Stomach smooth muscle (tissue), 2 donors: ENCODE measurements at regions not wholly inside any gene's neighbourhood (a gene's known extent, or its start where the extent isn't known, plus 50 kb on each side); places are given as distances from the start of the nearest gene placed in this dataset.
"Not testable (repeated sequence)": the region's sequence is repeated elsewhere in the genome, so short reads cannot be mapped to it uniquely, and the experiment has no call there.

Source experiments
- H3K27ac ChIP-seq: one replicate; pipeline ENCODE4 v1.7.0; 2013; ENCODE audit warnings: mild to moderate bottlenecking, low read length, inconsistent platforms
- H3K27me3 ChIP-seq, 2 donors: one replicate each; pipeline ENCODE4 v1.7.0; 2013; ENCODE audit warnings: low read length in 2 of 2; ENCODE audit not compliant: insufficient read depth in 2 of 2, control insufficient read depth in 1 of 2
- H3K36me3 ChIP-seq, 2 donors: one replicate each; pipeline ENCODE4 v1.7.0; 2013; ENCODE audit warnings: low read length in 2 of 2; ENCODE audit not compliant: control insufficient read depth in 2 of 2, insufficient read depth in 2 of 2
- H3K4me1 ChIP-seq: one replicate; pipeline ENCODE4 v1.7.0; 2013; ENCODE audit warnings: low read length; ENCODE audit not compliant: control insufficient read depth, insufficient read depth
- H3K4me3 ChIP-seq, 2 donors: one replicate each; pipeline ENCODE4 v1.7.0; 2013; ENCODE audit warnings: low read length in 2 of 2
- H3K9ac ChIP-seq, 2 donors: one replicate each; pipeline ENCODE4 v1.7.0; 2013; ENCODE audit warnings: low read length in 2 of 2, mild to moderate bottlenecking in 1 of 2
- H3K9me3 ChIP-seq, 2 donors: one replicate each; pipeline ENCODE4 v1.7.0; 2013; ENCODE audit warnings: low read length in 2 of 2; ENCODE audit not compliant: control insufficient read depth in 2 of 2
- donor health status: healthy.
- donor health status: Pancreatic carcinoma.

DNA sequence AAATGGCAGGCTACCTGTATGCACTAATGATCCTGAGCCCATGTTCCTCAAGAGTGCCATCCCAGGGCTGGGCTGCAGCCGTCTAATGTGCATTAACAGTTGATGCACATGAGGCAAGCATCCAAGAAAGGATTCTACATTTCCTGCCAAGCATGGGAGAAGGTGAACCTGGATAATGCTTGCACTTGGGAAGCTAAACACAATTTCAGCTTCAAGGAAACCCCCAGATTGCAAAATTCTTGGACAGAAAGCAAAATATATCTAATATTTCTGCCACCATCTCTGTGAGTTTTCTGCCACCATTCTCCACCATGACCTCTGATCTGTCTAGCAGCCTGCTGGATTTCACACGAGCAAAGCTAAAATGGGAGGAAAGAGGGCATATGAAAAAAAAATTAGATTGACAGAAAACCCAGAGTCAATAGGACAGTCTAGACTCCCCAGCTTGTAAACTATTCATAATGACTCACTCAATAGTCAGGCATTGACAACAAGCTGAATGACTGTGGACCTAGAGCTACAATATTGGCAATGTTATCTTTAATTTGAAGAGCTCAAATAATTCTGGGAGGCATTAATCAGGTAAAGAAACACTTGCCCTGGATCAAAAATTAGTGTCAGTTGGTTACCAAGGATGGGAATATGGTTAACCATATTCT, 91.9 kb upstream of the BCL2L14 start:
- Histone ChIP-seq H3K9me3 (no peaks in the 10 kb centered on the region), H3K36me3 (no peaks in the 10 kb centered on the region), H3K27ac (no peak overlapping the region), H3K4me1 (no peaks in the 10 kb centered on the region), H3K27me3 (no peaks in the 10 kb centered on the region), H3K4me3 (no peak overlapping the region), H3K9ac (no peak overlapping the region)

DNA sequence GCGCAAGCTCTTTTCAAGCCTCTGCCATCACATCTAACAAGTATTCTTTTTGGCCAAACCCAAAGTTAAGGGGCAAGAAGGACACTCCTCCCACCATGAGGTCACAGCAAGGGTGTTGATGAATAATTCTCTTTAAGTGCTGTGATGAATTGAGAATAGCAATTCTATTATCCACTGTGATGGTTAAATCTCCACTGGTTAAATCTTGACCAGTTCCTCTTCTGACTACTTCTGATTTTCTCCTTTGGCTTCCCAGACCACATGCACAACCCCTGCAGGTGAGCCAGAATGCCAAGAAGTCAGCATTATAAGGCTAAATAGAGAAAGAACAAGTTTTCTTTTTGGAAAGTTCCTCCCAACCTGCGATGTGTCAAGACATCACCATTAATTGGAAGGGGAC, 90.6 kb upstream of the BCL2L14 start:
- Histone ChIP-seq H3K4me3 (no peak overlapping the region), H3K9ac (no peak overlapping the region), H3K36me3 (no peaks in the 10 kb centered on the region), H3K9me3 (no peaks in the 10 kb centered on the region), H3K4me1 (no peaks in the 10 kb centered on the region), H3K27ac (no peak overlapping the region), H3K27me3 (no peaks in the 10 kb centered on the region)

DNA sequence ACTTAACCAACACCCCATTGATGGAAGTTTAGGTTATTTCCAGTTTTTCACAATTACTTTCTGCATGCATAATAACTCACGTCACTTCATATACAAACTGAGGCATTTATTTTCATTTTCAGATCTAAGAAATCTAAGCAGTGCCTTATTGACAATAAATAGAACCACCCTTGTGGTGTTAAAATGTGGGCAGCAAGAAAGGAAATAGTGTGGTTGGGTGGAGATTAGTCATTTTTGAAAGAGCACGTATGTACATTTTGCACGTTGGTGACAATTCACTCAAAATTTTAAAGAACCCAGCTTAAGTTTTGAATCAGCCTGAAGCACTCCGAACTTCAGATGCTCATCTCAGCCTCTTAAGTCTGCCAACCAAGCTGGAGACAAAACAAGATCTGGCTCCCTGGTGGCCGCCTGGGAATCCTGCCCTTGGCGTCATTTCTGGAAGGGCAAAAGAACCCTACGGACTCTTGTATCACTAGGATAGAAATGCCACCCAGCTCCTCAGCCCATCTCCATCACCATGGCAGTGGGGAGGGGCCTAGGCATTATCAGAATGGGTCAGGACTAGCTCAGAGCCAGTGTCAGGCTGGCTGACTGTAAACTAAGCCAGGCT, 89.5 kb upstream of the BCL2L14 start:
- Histone ChIP-seq H3K9ac (no peak overlapping the region), H3K9me3 (no peaks in the 10 kb centered on the region), H3K4me3 (no peak overlapping the region), H3K36me3 (no peaks in the 10 kb centered on the region), H3K27ac (no peak overlapping the region), H3K27me3 (no peaks in the 10 kb centered on the region), H3K4me1 (no peaks in the 10 kb centered on the region)

DNA sequence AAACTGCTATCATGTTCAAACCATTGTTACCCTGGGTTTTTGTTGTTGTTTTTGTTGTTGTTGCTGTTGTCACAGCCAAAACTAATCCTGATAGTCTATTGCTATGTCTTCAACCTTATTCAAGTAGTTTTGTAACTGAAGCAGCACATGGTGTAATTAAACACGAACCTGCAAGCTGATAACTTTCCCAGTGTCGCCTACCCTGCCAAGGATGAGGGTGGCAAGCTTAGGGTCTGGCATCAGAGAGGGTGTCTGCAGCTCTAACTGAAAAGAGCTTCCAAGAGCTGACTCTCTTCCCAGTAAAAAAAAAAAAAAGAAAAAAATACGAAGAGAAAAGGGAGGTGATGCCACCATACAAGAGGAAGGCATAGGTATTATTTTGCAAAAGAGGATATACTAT, 86.3 kb upstream of the BCL2L14 start:
- H3K9me3 ChIP-seq = no peaks in the 10 kb centered on the region
- H3K36me3 ChIP-seq = no peaks in the 10 kb centered on the region
- H3K27ac ChIP-seq = no peak overlapping the region
- H3K27me3 ChIP-seq = no peaks in the 10 kb centered on the region
- H3K4me1 ChIP-seq = no peaks in the 10 kb centered on the region
- no peak overlapping the region for H3K9ac ChIP-seq
- no peak overlapping the region for H3K4me3 ChIP-seq

DNA sequence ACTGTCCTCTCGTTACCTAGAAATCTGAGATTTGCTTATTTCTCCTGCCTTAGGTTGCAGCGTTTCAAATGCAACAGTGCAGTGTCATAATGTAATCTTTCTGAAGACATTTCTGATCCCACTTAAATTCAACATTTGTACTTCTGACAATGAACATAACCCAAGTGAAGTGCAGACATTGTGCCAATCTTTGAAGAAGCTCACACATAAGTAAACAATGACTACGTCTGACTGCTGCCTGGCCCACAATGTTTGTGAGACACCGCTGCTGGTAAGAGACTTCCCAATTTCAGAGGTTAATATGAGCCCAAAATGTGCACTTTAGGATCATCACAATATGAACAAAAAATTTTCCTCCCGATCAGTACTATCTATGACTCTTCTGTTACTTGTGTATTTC, 84.6 kb upstream of the BCL2L14 start:
- H3K27me3 ChIP-seq = no peaks in the 10 kb centered on the region
- no peaks in the 10 kb centered on the region for H3K9me3 ChIP-seq
- no peak overlapping the region for H3K9ac ChIP-seq
- no peaks in the 10 kb centered on the region for H3K36me3 ChIP-seq
- no peak overlapping the region for H3K27ac ChIP-seq
- H3K4me1 ChIP-seq = no peaks in the 10 kb centered on the region
- no peak overlapping the region for H3K4me3 ChIP-seq

DNA sequence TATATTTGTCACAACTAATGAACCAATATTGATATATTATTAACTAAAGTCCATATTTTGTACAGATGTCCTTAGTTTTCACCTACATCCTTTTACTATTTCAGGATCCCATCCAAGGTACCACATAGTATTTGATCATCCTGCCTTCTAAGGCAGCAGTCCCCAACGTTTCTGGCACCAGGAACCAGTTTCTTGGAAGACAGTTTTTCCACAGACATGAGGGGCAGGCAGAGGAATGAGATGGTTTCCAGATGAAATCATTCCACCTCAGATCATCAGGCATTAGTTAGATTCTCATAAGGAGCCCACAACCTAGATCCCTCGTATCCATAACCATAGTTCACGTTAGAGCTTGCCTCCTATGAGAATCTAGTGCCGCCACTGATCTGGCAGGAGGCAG, 82.8 kb upstream of the BCL2L14 start:
- no peak overlapping the region for H3K4me3 ChIP-seq
- H3K9me3 ChIP-seq = no peaks in the 10 kb centered on the region
- no peak overlapping the region for H3K27ac ChIP-seq
- H3K4me1 ChIP-seq = no peaks in the 10 kb centered on the region
- H3K27me3 ChIP-seq = no peaks in the 10 kb centered on the region
- H3K36me3 ChIP-seq = no peaks in the 10 kb centered on the region
- no peak overlapping the region for H3K9ac ChIP-seq

DNA sequence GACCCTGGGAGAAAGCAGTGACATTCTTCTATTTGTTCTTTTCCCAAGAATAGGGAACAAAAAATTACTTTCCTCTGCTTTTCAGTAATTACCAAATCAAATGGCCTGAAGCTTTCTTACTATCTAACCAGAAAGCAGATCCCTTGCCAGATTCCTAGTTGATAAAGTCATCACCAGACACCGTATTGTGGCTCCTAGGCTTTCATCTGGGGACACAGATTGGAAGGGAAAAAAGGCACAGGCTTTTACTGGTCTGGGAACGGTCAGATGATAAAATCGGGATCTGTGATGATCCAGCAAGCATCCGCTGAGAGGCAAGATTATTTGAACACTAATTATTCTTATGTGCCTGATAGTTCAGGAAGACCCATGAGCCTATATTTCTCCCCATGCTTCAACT, 79.1 kb upstream of the BCL2L14 start:
- Histone ChIP-seq H3K9me3 (no peaks in the 10 kb centered on the region), H3K36me3 (no peaks in the 10 kb centered on the region), H3K27ac (no peak overlapping the region), H3K27me3 (no peaks in the 10 kb centered on the region), H3K4me1 (no peaks in the 10 kb centered on the region), H3K9ac (no peak overlapping the region), H3K4me3 (no peak overlapping the region)

DNA sequence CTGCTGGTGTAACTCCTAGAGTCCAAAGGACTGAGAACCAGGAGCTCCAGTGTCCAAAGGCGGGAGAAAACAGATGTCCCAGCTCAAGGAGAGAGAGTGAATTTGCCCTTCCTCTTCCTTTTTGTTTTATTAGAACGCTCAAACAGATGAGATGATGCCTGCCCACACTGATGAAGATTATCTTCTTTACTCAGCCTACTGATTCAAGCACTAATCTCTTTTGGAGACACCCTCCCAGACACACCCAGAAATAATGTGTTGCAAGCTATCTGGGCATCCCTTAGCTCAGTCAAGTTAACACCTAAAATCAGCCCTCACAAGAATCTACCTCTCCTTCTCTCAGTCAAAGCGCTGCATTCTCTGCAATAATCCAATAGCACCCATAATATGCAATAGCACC, 78.2 kb upstream of the BCL2L14 start:
- Histone ChIP-seq H3K4me3 (no peak overlapping the region), H3K9me3 (no peaks in the 10 kb centered on the region), H3K27me3 (no peaks in the 10 kb centered on the region), H3K36me3 (no peaks in the 10 kb centered on the region), H3K27ac (no peak overlapping the region), H3K9ac (no peak overlapping the region), H3K4me1 (no peaks in the 10 kb centered on the region)

DNA sequence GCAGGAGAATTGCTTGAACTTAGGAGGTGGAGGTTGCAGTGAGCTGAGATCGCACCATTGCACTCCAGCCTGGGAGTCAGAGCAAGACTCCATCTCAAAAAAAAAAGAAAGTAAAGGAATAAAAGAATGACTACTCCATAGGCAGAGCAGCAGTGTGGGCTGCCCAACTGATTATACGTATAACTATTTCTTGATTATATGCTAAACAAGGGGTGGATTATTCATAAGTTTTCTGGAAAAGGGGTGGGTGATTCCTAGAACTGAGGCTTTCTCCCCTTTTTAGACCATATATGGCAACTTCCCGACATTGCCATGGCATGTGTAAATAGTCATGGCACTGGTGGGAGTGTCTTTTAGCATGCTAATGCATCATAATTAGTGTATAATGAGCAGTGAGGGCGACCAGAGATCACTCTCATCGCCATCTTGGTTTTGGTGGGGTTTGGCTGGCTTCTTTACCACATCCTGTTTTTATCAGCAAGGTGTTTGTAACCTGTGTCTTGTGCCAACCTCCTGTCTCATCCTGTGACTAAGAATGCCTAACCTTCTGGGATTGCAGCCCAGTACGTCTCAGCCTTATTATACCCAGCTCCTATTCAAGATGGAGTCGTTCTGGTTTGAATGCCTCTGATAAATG, 72.3 kb upstream of the BCL2L14 start:
- not testable (repeated sequence) for H3K27ac ChIP-seq, H3K4me1 ChIP-seq, H3K27me3 ChIP-seq, H3K4me3 ChIP-seq, H3K9ac ChIP-seq, H3K36me3 ChIP-seq, H3K9me3 ChIP-seq

DNA sequence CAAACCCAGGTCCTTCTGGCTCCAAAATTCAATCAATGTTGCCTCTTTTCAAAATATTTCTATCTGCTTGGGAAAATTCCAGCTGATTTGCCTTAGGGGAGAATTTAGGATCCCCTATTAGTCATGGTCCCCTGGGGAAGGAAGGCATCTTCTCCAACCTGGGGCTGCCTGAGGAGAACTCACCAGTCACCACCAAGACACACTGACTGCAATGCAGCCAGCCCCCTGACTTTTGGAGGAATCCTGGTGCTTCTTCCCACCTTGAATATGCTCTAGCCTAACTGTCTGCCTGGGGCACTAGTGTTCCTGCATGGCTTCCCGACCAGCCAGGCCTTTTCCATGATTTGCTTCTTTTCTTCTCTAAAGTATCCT, 71.8 kb upstream of the BCL2L14 start:
- no peak overlapping the region for H3K4me3 ChIP-seq
- H3K27me3 ChIP-seq = no peaks in the 10 kb centered on the region
- H3K36me3 ChIP-seq = no peaks in the 10 kb centered on the region
- H3K9ac ChIP-seq = no peak overlapping the region
- no peak overlapping the region for H3K27ac ChIP-seq
- no peaks in the 10 kb centered on the region for H3K9me3 ChIP-seq
- H3K4me1 ChIP-seq = no peaks in the 10 kb centered on the region

DNA sequence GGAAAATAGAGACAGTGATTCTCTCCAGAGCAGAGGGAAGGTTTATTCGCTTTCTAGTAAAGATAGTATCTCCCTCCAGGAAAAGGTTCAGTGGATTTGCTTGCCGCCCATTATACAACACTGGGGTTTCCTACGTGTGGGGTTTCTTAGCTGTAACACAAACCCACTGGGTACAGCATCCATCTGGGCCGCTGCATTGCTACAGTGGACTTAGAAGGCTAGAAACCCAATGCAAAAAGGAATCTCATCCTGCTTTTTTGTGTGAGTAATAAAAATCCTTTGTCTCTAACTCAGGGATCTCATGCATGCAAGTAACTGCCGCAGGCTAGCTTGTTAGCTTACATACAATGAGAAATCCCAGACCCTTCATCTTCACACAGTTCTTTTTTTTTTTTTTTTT, 67.1 kb upstream of the BCL2L14 start:
- no peak overlapping the region for H3K9ac ChIP-seq
- no peak overlapping the region for H3K27ac ChIP-seq
- no peaks in the 10 kb centered on the region for H3K9me3 ChIP-seq
- no peak overlapping the region for H3K4me3 ChIP-seq
- H3K27me3 ChIP-seq = no peaks in the 10 kb centered on the region
- H3K36me3 ChIP-seq = no peaks in the 10 kb centered on the region
- H3K4me1 ChIP-seq = no peaks in the 10 kb centered on the region
